HepG2 (cell line): ENCODE measurements at regions not wholly inside any gene's neighbourhood (a gene's known extent, or its start where the extent isn't known, plus 50 kb on each side); places are given as distances from the start of the nearest gene placed in this dataset.

Experiments used
- ATAC-seq: fragments of 200-7000 bp; cut with Tn5 transposase; 3 replicates; pipeline ENCODE4 v1.9.1; 2020; ENCODE audit warnings: mild to moderate bottlenecking, moderate library complexity
- BruUV-seq: library from RNA; stranded (reverse); fragments of 400-500 nt; replicated peaks from 2 replicates; lab custom pipeline; 2021; lab: Mats Ljungman, UMichigan
- CTCF ChIA-PET: fragments of 300-600 bp; formaldehyde crosslinking; extraction: SDS; loops from one replicate; lab custom pipeline; 2021; ENCODE audit warnings: low total read pairs, inconsistent platforms, low intra/inter-chr PET ratio; lab: Yijun Ruan, JAX
- POLR2A ChIA-PET: fragments of 350-600 bp; sonication (Branson Sonifier 250); formaldehyde crosslinking; loops from one replicate; lab custom pipeline; 2020; ENCODE audit warnings: antibody characterized with exemption, inconsistent platforms; lab: Yijun Ruan, JAX
- DNase-seq: peaks from one replicate; pipeline ENCODE4 v3.0.0-alpha.2; 2015; ENCODE audit warnings: low spot score
- FAIRE-seq: peaks from 3 replicates; lab custom pipeline; 2011; peaks lifted over from hg19 to GRCh38; lab: Jason Lieb, UNC
- H2AFZ ChIP-seq: one replicate; pipeline ENCODE4 v1.6.1; 2011; ENCODE audit warnings: low read length, inconsistent platforms
- H3K27ac ChIP-seq: fragments of 300-600 bp; 3 replicates; pipeline ENCODE4 v1.8.0; 2011; ENCODE audit warnings: mixed run types, mild to moderate bottlenecking, mixed read lengths, low read length, inconsistent platforms; ENCODE audit not compliant: insufficient read depth; ENCODE audit errors: extremely low read length
- H3K27me3 ChIP-seq, 2 experiments: fragments of 200-600 bp in 1 of 2; 2 replicates in 1 of 2; 3 replicates in 1 of 2; pipeline versions ENCODE4 v1.6.0 to v1.8.0; 2011; ENCODE audit warnings: low read length in 2 of 2, mild to moderate bottlenecking in 2 of 2, moderate library complexity in 2 of 2, inconsistent platforms in 1 of 2; ENCODE audit not compliant: insufficient read depth in 2 of 2, control insufficient read depth in 1 of 2
- H3K36me3 ChIP-seq, 2 experiments: fragments of 200-600 bp in 1 of 2; replicated peaks in 1 of 2; 2 replicates in 1 of 2; 3 replicates in 1 of 2; pipeline versions ENCODE4 v1.5.1 to v1.8.0; 2011; ENCODE audit warnings: low read length in 2 of 2, inconsistent platforms in 1 of 2; ENCODE audit not compliant: insufficient read depth in 2 of 2, control insufficient read depth in 1 of 2
- H3K4me1 ChIP-seq: 2 replicates; pipeline ENCODE4 v1.5.1; 2012; ENCODE audit warnings: low read length, inconsistent platforms; ENCODE audit not compliant: insufficient read depth
- H3K4me2 ChIP-seq: 2 replicates; pipeline ENCODE4 v1.6.0; 2011; ENCODE audit warnings: low read depth, low read length, inconsistent platforms
- H3K4me3 ChIP-seq, 3 experiments: fragments of 200-600 bp in 1 of 3; sonication (generic), shearing (Covaris generic) in 1 of 3; replicated peaks in 1 of 3; 2 replicates each; pipeline ENCODE4 v1.5.1; 2011 to 2016; ENCODE audit warnings: low read length in 3 of 3, inconsistent platforms in 2 of 3, low read depth in 2 of 3, mild to moderate bottlenecking in 2 of 3, control low read depth in 1 of 3, mixed read lengths in 1 of 3; ENCODE audit not compliant: insufficient read depth in 1 of 3
- H3K79me2 ChIP-seq: one replicate; pipeline ENCODE4 v1.6.1; 2011; ENCODE audit warnings: low read length, inconsistent platforms; ENCODE audit not compliant: insufficient read depth
- H3K9ac ChIP-seq: 2 replicates; pipeline ENCODE4 v1.6.0; 2011; ENCODE audit warnings: mild to moderate bottlenecking, low read depth, low read length, inconsistent platforms; ENCODE audit not compliant: insufficient read depth
- H3K9me3 ChIP-seq: 2 replicates; pipeline ENCODE4 v1.5.1; 2012; ENCODE audit warnings: mild to moderate bottlenecking, low read length
- H4K20me1 ChIP-seq: 2 replicates; pipeline ENCODE4 v1.6.0; 2011; ENCODE audit warnings: inconsistent platforms, mild to moderate bottlenecking, low read length, moderate library complexity; ENCODE audit not compliant: insufficient read depth
- ISX ChIP-seq: sonication (generic); formaldehyde crosslinking; conservative IDR thresholded peaks from 2 replicates; pipeline ENCODE4 v1.5.0; 2020; ENCODE audit warnings: missing genetic modification reagents
- NFKBIZ ChIP-seq: IDR thresholded peaks from 2 replicates; pipeline ENCODE4 v1.6.1; 2018; ENCODE audit warnings: missing genetic modification reagents, missing compliant biosample characterization
- SAFB2 ChIP-seq: sonication (generic); formaldehyde crosslinking; IDR thresholded peaks from 2 replicates; pipeline ENCODE4 v1.5.1; 2020; ENCODE audit warnings: missing genetic modification reagents, low read depth, mild to moderate bottlenecking, borderline replicate concordance
- ZNF597 ChIP-seq: sonication (generic); formaldehyde crosslinking; IDR thresholded peaks from 2 replicates; pipeline ENCODE4 v1.5.0; 2020; ENCODE audit warnings: missing genetic modification reagents
- WGBS: methylation state at CpG from one replicate; pipeline ENCODE4 v1.1.6; 2017; ENCODE audit warnings: low lambda C conversion rate; 5-methylcytosine and 5-hydroxymethylcytosine counted together
- in situ Hi-C: cut with HindIII; loops from 2 replicates; pipeline ENCODE4 v1.10.0; 2017; ENCODE audit warnings: low pct_unique_long_range_greater_than_20kb; ENCODE audit not compliant: extremely low pct_ligation_motif_present
- intact Hi-C: fragments of 100-400 bp; cut with micrococcal nuclease; formaldehyde crosslinking; loops from one replicate; pipeline ENCODE4 v1.10.0; 2022; ENCODE audit not compliant: unreplicated experiment
- TF ChIP-seq, protein P1 (sequence below): fragments of 450-650 bp; IDR thresholded peaks from 2 replicates; pipeline ENCODE4 v1.6.1; 2017; ENCODE audit warnings: mild to moderate bottlenecking

DNA sequence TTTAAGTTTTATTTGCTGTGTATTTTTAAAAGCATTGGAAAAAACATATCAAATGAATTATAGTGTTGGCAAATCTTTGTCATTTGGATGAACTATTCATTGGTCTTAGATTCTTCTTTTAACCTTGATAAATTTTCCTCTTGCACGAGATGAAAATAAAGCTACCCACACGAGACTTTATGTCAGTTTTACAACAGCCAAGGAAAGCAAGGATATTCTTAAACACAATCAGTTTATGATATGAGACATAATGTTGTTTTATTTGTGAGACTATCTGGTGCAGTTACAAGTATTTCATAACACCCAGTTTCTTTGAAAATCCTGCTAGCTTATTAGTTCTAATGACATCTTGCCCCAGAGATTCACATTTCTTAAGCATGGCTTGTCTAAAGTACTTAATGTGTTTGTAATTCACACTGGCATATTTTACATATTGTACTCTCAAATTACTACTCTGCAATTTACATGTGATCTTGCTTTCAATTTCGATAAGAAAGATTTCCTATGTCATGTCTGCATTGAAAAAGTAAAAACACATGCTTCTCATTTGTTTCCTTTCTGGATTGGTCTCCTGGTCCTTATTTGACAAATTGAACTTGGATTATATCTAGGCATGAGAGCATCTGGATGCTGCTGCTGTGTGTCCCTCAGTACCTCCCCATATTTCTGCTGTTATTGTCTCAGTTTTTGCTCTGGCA, 955.5 kb upstream of the PCDH9 start:
- BruUV-seq, result no TSS peak
- ChIA-PET POLR2A (no interaction called here), CTCF (no interaction called here)
- intact Hi-C loops, result no loop called here
- H3K27me3 ChIP-seq, result no peaks in the 10 kb centered on the region
- H3K4me3 ChIP-seq, result no peak overlapping the region
- no peak overlapping the region for H3K27ac ChIP-seq
- TF ChIP-seq, protein P1, sequence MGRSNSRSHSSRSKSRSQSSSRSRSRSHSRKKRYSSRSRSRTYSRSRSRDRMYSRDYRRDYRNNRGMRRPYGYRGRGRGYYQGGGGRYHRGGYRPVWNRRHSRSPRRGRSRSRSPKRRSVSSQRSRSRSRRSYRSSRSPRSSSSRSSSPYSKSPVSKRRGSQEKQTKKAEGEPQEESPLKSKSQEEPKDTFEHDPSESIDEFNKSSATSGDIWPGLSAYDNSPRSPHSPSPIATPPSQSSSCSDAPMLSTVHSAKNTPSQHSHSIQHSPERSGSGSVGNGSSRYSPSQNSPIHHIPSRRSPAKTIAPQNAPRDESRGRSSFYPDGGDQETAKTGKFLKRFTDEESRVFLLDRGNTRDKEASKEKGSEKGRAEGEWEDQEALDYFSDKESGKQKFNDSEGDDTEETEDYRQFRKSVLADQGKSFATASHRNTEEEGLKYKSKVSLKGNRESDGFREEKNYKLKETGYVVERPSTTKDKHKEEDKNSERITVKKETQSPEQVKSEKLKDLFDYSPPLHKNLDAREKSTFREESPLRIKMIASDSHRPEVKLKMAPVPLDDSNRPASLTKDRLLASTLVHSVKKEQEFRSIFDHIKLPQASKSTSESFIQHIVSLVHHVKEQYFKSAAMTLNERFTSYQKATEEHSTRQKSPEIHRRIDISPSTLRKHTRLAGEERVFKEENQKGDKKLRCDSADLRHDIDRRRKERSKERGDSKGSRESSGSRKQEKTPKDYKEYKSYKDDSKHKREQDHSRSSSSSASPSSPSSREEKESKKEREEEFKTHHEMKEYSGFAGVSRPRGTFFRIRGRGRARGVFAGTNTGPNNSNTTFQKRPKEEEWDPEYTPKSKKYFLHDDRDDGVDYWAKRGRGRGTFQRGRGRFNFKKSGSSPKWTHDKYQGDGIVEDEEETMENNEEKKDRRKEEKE, result no peak
- TF ChIP-seq SAFB2 (CRISPR knock-in tag) (no peak), NFKBIZ (CRISPR knock-in tag) (no peak), ISX (CRISPR knock-in tag) (no peak), ZNF597 (CRISPR knock-in tag) (no peak)
- 1% methylated on average over 3 of the region's 3 CpGs for WGBS
- in situ Hi-C loops, result no loop called here
- H4K20me1 ChIP-seq, result no peaks in the 10 kb centered on the region
- H3K79me2 ChIP-seq, result no peaks in the 10 kb centered on the region
- FAIRE-seq (no peak), ATAC-seq (no peak), DNase-seq (no peak)
- H3K9ac ChIP-seq, result no peak overlapping the region
- H3K4me1 ChIP-seq, result no peaks in the 10 kb centered on the region
- no peak overlapping the region for H3K4me2 ChIP-seq
- no peaks in the 10 kb centered on the region for H3K36me3 ChIP-seq
- no peak overlapping the region for H2AFZ ChIP-seq
- no peaks in the 10 kb centered on the region for H3K9me3 ChIP-seq
